ENCODE measurements at regions not wholly inside any gene's neighbourhood (a gene's known extent, or its start where the extent isn't known, plus 50 kb on each side); places are given as distances from the start of the nearest gene placed in this dataset.

DNA sequence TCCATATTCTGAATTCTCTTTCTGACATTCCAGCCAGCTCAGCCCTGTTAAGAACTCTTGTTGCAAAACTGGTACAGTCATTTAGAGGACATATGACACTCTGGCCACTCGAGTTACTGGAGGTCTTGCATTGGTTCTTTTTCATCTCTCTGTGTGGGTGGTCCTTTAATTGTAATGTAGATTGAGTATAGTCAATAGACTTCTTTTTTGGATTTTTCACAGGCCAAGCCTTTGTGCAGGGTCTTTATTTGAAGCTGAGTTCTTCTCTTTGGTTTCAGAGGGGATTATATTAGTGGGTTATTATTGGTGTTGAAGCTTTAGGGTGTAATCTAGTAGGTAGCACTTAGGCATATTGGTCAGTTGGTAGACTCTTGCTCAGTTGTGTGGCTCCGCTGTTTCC, 118.0 kb upstream of the GIMD1 start:
- DNase-seq (ENCODE audit: low read depth, low spot score) (no peak), FAIRE-seq (no peak), ATAC-seq (no peak)
- 15% methylated on average over 2 of the region's 2 CpGs for WGBS (ENCODE audit: insufficient coverage, insufficient replicate concordance, low lambda C conversion rate, missing lambda C conversion rate)
- Histone ChIP-seq H3K9me3 (replicated peaks; ENCODE audit: control insufficient read depth, insufficient read depth, low read length) (no peaks in the 10 kb centered on the region), H3K4me1 (ENCODE audit: control insufficient read depth, insufficient read depth, low read length) (no peaks in the 10 kb centered on the region), H3K36me3 (ENCODE audit: control insufficient read depth in 2 of 2, insufficient read depth in 2 of 2, low read length in 1 of 2) (no peaks in the 10 kb centered on the region), H3K4me3 (no peak overlapping the region), H3K27me3 (replicated peaks in 1 of 2; ENCODE audit: control insufficient read depth in 2 of 2, insufficient read depth in 2 of 2, low read length in 1 of 2) (no peaks in the 10 kb centered on the region), H3K4me2 (ENCODE audit: control insufficient read depth, insufficient read depth) (no peak overlapping the region), H4K20me1 (ENCODE audit: control insufficient read depth, insufficient read depth) (no peaks in the 10 kb centered on the region), H3K27ac (ENCODE audit: control insufficient read depth, insufficient read depth) (no peak overlapping the region), H3K79me2 (ENCODE audit: control insufficient read depth, insufficient read depth, low read length) (no peaks in the 10 kb centered on the region), H3K9ac (ENCODE audit: control insufficient read depth, insufficient read depth, low read length) (no peak overlapping the region), H2AFZ (ENCODE audit: control insufficient read depth, low read depth, low read length) (no peak overlapping the region)
- no peak for TF ChIP-seq SKIL (IDR thresholded peaks at IDR 0.05; ENCODE audit: low read depth, poor library complexity, severe bottlenecking)
- TF ChIP-seq CEBPZ (IDR thresholded peaks at IDR 0.05; ENCODE audit: low read depth, low read length), result no peak
- no peak for TF ChIP-seq BHLHE40 (IDR thresholded peaks at IDR 0.05; ENCODE audit: borderline replicate concordance in 1 of 2, low read depth in 2 of 2, low read length in 1 of 2)
- TF ChIP-seq MEF2A (IDR thresholded peaks at IDR 0.05; ENCODE audit: insufficient read depth, low read depth, low read length), result no peak
- TF ChIP-seq RELB (IDR thresholded peaks at IDR 0.05; ENCODE audit: low read depth), result no peak
- intact Hi-C loops (cut with micrococcal nuclease; ENCODE audit: unreplicated experiment) (no loop called here), in situ Hi-C loops (cut with MboI) (no loop called here)
- SMC1A ChIA-PET (ENCODE audit: uncharacterized antibody, unreplicated experiment), result no interaction called here
- POLR2A ChIA-PET, result no interaction called here
- CTCF ChIA-PET, result no interaction called here
- BruUV-seq (replicated peaks), result no TSS peak
- RAD21 ChIA-PET (ENCODE audit: unreplicated experiment), result no interaction called here
